ENCODE measurements at regions not wholly inside any gene's neighbourhood (a gene's known extent, or its start where the extent isn't known, plus 50 kb on each side); places are given as distances from the start of the nearest gene placed in this dataset.
"Not testable (repeated sequence)": the region's sequence is repeated elsewhere in the genome, so short reads cannot be mapped to it uniquely, and the experiment has no call there.

- H3K9me3 ChIP-seq (ENCODE audit: control insufficient read depth in 2 of 2, low read length in 2 of 2), result no peaks in the 10 kb centered on the region
- H3K4me1 ChIP-seq (ENCODE audit: control insufficient read depth in 2 of 2, insufficient read depth in 2 of 2, low read length in 2 of 2), result no peaks in the 10 kb centered on the region
- no peak overlapping the region for H3K27ac ChIP-seq (ENCODE audit: low read depth in 2 of 2, low read length in 2 of 2)
- H3K27me3 ChIP-seq (ENCODE audit: control insufficient read depth in 2 of 2, insufficient read depth in 2 of 2, low read length in 2 of 2), result no peaks in the 10 kb centered on the region
- H3K9ac ChIP-seq (ENCODE audit: low read depth in 1 of 2, low read length in 2 of 2), result no peak overlapping the region
- H3K4me3 ChIP-seq (ENCODE audit: low read length in 2 of 2), result no peak overlapping the region
- H3K36me3 ChIP-seq (ENCODE audit: control insufficient read depth in 2 of 2, insufficient read depth in 2 of 2, low read length in 2 of 2), result no peaks in the 10 kb centered on the region
Observed at GRCh38 chr13:80888390-80888789, 547.5 kb upstream of the SPRY2 start.

GRCh38 chr13:80884056-80884785 is 543.3 kb upstream of the SPRY2 start:
- Histone ChIP-seq H3K9ac (ENCODE audit: low read depth in 1 of 2, low read length in 2 of 2) (no peak overlapping the region), H3K27ac (ENCODE audit: low read depth in 2 of 2, low read length in 2 of 2) (no peak overlapping the region), H3K27me3 (ENCODE audit: control insufficient read depth in 2 of 2, insufficient read depth in 2 of 2, low read length in 2 of 2) (no peaks in the 10 kb centered on the region), H3K4me3 (ENCODE audit: low read length in 2 of 2) (no peak overlapping the region), H3K4me1 (ENCODE audit: control insufficient read depth in 2 of 2, insufficient read depth in 2 of 2, low read length in 2 of 2) (no peaks in the 10 kb centered on the region), H3K36me3 (ENCODE audit: control insufficient read depth in 2 of 2, insufficient read depth in 2 of 2, low read length in 2 of 2) (no peaks in the 10 kb centered on the region), H3K9me3 (ENCODE audit: control insufficient read depth in 2 of 2, low read length in 2 of 2) (no peaks in the 10 kb centered on the region)

GRCh38 chr13:80883545-80883944 is 542.6 kb upstream of the SPRY2 start:
- no peak overlapping the region for H3K4me3 ChIP-seq (ENCODE audit: low read length in 2 of 2)
- H3K9ac ChIP-seq (ENCODE audit: low read depth in 1 of 2, low read length in 2 of 2), result no peak overlapping the region
- H3K9me3 ChIP-seq (ENCODE audit: control insufficient read depth in 2 of 2, low read length in 2 of 2), result no peaks in the 10 kb centered on the region
- H3K36me3 ChIP-seq (ENCODE audit: control insufficient read depth in 2 of 2, insufficient read depth in 2 of 2, low read length in 2 of 2), result no peaks in the 10 kb centered on the region
- no peak overlapping the region for H3K27ac ChIP-seq (ENCODE audit: low read depth in 2 of 2, low read length in 2 of 2)
- H3K27me3 ChIP-seq (ENCODE audit: control insufficient read depth in 2 of 2, insufficient read depth in 2 of 2, low read length in 2 of 2), result no peaks in the 10 kb centered on the region
- H3K4me1 ChIP-seq (ENCODE audit: control insufficient read depth in 2 of 2, insufficient read depth in 2 of 2, low read length in 2 of 2), result no peaks in the 10 kb centered on the region

- H3K9ac ChIP-seq (ENCODE audit: low read depth in 1 of 2, low read length in 2 of 2), result no peak overlapping the region
- no peaks in the 10 kb centered on the region for H3K36me3 ChIP-seq (ENCODE audit: control insufficient read depth in 2 of 2, insufficient read depth in 2 of 2, low read length in 2 of 2)
- no peaks in the 10 kb centered on the region for H3K9me3 ChIP-seq (ENCODE audit: control insufficient read depth in 2 of 2, low read length in 2 of 2)
- H3K27ac ChIP-seq (ENCODE audit: low read depth in 2 of 2, low read length in 2 of 2), result no peak overlapping the region
- H3K27me3 ChIP-seq (ENCODE audit: control insufficient read depth in 2 of 2, insufficient read depth in 2 of 2, low read length in 2 of 2), result no peaks in the 10 kb centered on the region
- H3K4me3 ChIP-seq (ENCODE audit: low read length in 2 of 2), result no peak overlapping the region
- H3K4me1 ChIP-seq (ENCODE audit: control insufficient read depth in 2 of 2, insufficient read depth in 2 of 2, low read length in 2 of 2), result no peaks in the 10 kb centered on the region
Observed at GRCh38 chr13:80881942-80882445, 541.1 kb upstream of the SPRY2 start.

GRCh38 chr13:80881495-80881894 is 540.6 kb upstream of the SPRY2 start:
- H3K36me3 ChIP-seq (ENCODE audit: control insufficient read depth in 2 of 2, insufficient read depth in 2 of 2, low read length in 2 of 2), result no peaks in the 10 kb centered on the region
- no peak overlapping the region for H3K4me3 ChIP-seq (ENCODE audit: low read length in 2 of 2)
- no peak overlapping the region for H3K9ac ChIP-seq (ENCODE audit: low read depth in 1 of 2, low read length in 2 of 2)
- H3K9me3 ChIP-seq (ENCODE audit: control insufficient read depth in 2 of 2, low read length in 2 of 2), result no peaks in the 10 kb centered on the region
- H3K4me1 ChIP-seq (ENCODE audit: control insufficient read depth in 2 of 2, insufficient read depth in 2 of 2, low read length in 2 of 2), result no peaks in the 10 kb centered on the region
- no peak overlapping the region for H3K27ac ChIP-seq (ENCODE audit: low read depth in 2 of 2, low read length in 2 of 2)
- no peaks in the 10 kb centered on the region for H3K27me3 ChIP-seq (ENCODE audit: control insufficient read depth in 2 of 2, insufficient read depth in 2 of 2, low read length in 2 of 2)

GRCh38 chr13:80881034-80881433 is 540.1 kb upstream of the SPRY2 start:
- Histone ChIP-seq H3K9ac (ENCODE audit: low read depth in 1 of 2, low read length in 2 of 2) (no peak overlapping the region), H3K4me1 (ENCODE audit: control insufficient read depth in 2 of 2, insufficient read depth in 2 of 2, low read length in 2 of 2) (no peaks in the 10 kb centered on the region), H3K9me3 (ENCODE audit: control insufficient read depth in 2 of 2, low read length in 2 of 2) (no peaks in the 10 kb centered on the region), H3K27ac (ENCODE audit: low read depth in 2 of 2, low read length in 2 of 2) (no peak overlapping the region), H3K4me3 (ENCODE audit: low read length in 2 of 2) (no peak overlapping the region), H3K36me3 (ENCODE audit: control insufficient read depth in 2 of 2, insufficient read depth in 2 of 2, low read length in 2 of 2) (no peaks in the 10 kb centered on the region), H3K27me3 (ENCODE audit: control insufficient read depth in 2 of 2, insufficient read depth in 2 of 2, low read length in 2 of 2) (no peaks in the 10 kb centered on the region)

GRCh38 chr13:80877944-80878241 is 537.0 kb upstream of the SPRY2 start:
- Histone ChIP-seq H3K4me1 (ENCODE audit: control insufficient read depth in 2 of 2, insufficient read depth in 2 of 2, low read length in 2 of 2) (no peaks in the 10 kb centered on the region), H3K36me3 (ENCODE audit: control insufficient read depth in 2 of 2, insufficient read depth in 2 of 2, low read length in 2 of 2) (no peaks in the 10 kb centered on the region), H3K9me3 (ENCODE audit: control insufficient read depth in 2 of 2, low read length in 2 of 2) (no peaks in the 10 kb centered on the region), H3K27ac (ENCODE audit: low read depth in 2 of 2, low read length in 2 of 2) (no peak overlapping the region), H3K27me3 (ENCODE audit: control insufficient read depth in 2 of 2, insufficient read depth in 2 of 2, low read length in 2 of 2) (no peaks in the 10 kb centered on the region), H3K4me3 (ENCODE audit: low read length in 2 of 2) (no peak overlapping the region), H3K9ac (ENCODE audit: low read depth in 1 of 2, low read length in 2 of 2) (no peak overlapping the region)

GRCh38 chr13:80877209-80877943 is 536.5 kb upstream of the SPRY2 start:
- Histone ChIP-seq H3K36me3 (ENCODE audit: control insufficient read depth in 2 of 2, insufficient read depth in 2 of 2, low read length in 2 of 2) (no peaks in the 10 kb centered on the region), H3K9me3 (ENCODE audit: control insufficient read depth in 2 of 2, low read length in 2 of 2) (no peaks in the 10 kb centered on the region), H3K9ac (ENCODE audit: low read depth in 1 of 2, low read length in 2 of 2) (no peak overlapping the region), H3K27ac (ENCODE audit: low read depth in 2 of 2, low read length in 2 of 2) (no peak overlapping the region), H3K4me3 (ENCODE audit: low read length in 2 of 2) (no peak overlapping the region), H3K4me1 (ENCODE audit: control insufficient read depth in 2 of 2, insufficient read depth in 2 of 2, low read length in 2 of 2) (no peaks in the 10 kb centered on the region), H3K27me3 (ENCODE audit: control insufficient read depth in 2 of 2, insufficient read depth in 2 of 2, low read length in 2 of 2) (no peaks in the 10 kb centered on the region)

GRCh38 chr13:80873589-80873988 is 532.7 kb upstream of the SPRY2 start:
- H3K4me3 ChIP-seq (ENCODE audit: low read length in 2 of 2), result no peak overlapping the region
- no peaks in the 10 kb centered on the region for H3K9me3 ChIP-seq (ENCODE audit: control insufficient read depth in 2 of 2, low read length in 2 of 2)
- H3K9ac ChIP-seq (ENCODE audit: low read depth in 1 of 2, low read length in 2 of 2), result no peak overlapping the region
- H3K36me3 ChIP-seq (ENCODE audit: control insufficient read depth in 2 of 2, insufficient read depth in 2 of 2, low read length in 2 of 2), result no peaks in the 10 kb centered on the region
- H3K27ac ChIP-seq (ENCODE audit: low read depth in 2 of 2, low read length in 2 of 2), result no peak overlapping the region
- no peaks in the 10 kb centered on the region for H3K27me3 ChIP-seq (ENCODE audit: control insufficient read depth in 2 of 2, insufficient read depth in 2 of 2, low read length in 2 of 2)
- no peaks in the 10 kb centered on the region for H3K4me1 ChIP-seq (ENCODE audit: control insufficient read depth in 2 of 2, insufficient read depth in 2 of 2, low read length in 2 of 2)

GRCh38 chr13:80871971-80872370 is 531.0 kb upstream of the SPRY2 start:
- not testable (repeated sequence) for H3K9ac ChIP-seq (ENCODE audit: low read depth in 1 of 2, low read length in 2 of 2); H3K9me3 ChIP-seq (ENCODE audit: control insufficient read depth in 2 of 2, low read length in 2 of 2); H3K36me3 ChIP-seq (ENCODE audit: control insufficient read depth in 2 of 2, insufficient read depth in 2 of 2, low read length in 2 of 2); H3K4me1 ChIP-seq (ENCODE audit: control insufficient read depth in 2 of 2, insufficient read depth in 2 of 2, low read length in 2 of 2); H3K27me3 ChIP-seq (ENCODE audit: control insufficient read depth in 2 of 2, insufficient read depth in 2 of 2, low read length in 2 of 2); H3K27ac ChIP-seq (ENCODE audit: low read depth in 2 of 2, low read length in 2 of 2); H3K4me3 ChIP-seq (ENCODE audit: low read length in 2 of 2)

Data from mucosa of rectum (tissue), 2 donors.